Activated effector memory CD4-positive, alpha-beta T cell treated with anti-CD3 and anti-CD28 coated beads, Interleukin-2, amount 50 U/mL, for 16 hours (primary cell): ENCODE measurements at regions not wholly inside any gene's neighbourhood (a gene's known extent, or its start where the extent isn't known, plus 50 kb on each side); places are given as distances from the start of the nearest gene placed in this dataset.
"Not testable (repeated sequence)": the region's sequence is repeated elsewhere in the genome, so short reads cannot be mapped to it uniquely, and the experiment has no call there.

Source experiments
- DNase-seq: peaks from one replicate; pipeline ENCODE4 v3.0.0-alpha.2; 2020

DNA sequence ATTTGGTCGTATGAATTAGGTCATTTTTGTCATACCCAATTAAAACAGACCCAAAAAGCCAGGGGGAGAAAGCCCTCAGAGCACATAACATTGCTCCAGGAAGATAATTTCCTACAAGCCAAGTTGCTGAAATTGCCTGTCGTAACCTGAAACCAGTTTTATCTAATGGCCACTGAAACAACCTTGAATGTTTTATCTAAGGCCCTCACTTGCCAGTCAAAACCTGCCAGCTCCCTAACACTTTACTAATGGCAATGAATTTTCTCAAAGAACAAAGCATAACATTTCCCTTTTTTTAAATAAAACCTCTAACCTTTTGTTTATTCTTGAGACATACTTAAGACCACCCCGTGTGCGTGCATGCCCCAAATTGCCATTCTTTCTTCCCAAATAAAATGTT lies 496.2 kb upstream of the KLHL1 start:
- no peak for DNase-seq

- DNase-seq, result no peak
These were observed 485.5 kb upstream of the KLHL1 start for GRCh38 chr13:70593716-70594115.

GRCh38 chr13:70585109-70585508 lies 476.9 kb upstream of the KLHL1 start:
- DNase-seq, result no peak

GRCh38 chr13:70580825-70581224 lies 472.6 kb upstream of the KLHL1 start:
- DNase-seq, result no peak

- no peak for DNase-seq
These were observed 471.7 kb upstream of the KLHL1 start for GRCh38 chr13:70579941-70580340.

- no peak for DNase-seq
These were observed 463.0 kb upstream of the KLHL1 start for GRCh38 chr13:70571221-70571620.

GRCh38 chr13:70568571-70568970 lies 460.3 kb upstream of the KLHL1 start:
- DNase-seq, result no peak

- DNase-seq, result no peak
These were observed 436.5 kb upstream of the KLHL1 start for GRCh38 chr13:70544706-70545105.

DNA sequence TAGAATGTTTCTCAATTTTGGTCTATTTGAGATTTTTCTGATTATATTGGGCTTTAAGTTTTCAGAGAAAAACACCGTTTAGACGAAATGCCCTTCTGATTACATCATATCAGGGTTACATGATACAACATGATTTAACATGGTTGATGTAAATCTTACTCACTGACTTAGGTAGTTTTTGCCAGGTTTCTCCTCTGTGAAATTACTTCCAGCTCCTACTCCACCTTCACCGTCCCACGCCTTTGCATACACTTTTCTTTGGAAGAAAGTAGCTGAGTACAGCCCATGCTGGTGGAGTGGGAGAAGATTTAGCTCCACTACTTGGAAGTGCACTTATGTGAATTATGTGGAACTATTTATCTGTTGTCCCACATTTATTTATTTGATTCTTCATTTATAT lies 433.2 kb upstream of the KLHL1 start:
- no peak for DNase-seq

DNA sequence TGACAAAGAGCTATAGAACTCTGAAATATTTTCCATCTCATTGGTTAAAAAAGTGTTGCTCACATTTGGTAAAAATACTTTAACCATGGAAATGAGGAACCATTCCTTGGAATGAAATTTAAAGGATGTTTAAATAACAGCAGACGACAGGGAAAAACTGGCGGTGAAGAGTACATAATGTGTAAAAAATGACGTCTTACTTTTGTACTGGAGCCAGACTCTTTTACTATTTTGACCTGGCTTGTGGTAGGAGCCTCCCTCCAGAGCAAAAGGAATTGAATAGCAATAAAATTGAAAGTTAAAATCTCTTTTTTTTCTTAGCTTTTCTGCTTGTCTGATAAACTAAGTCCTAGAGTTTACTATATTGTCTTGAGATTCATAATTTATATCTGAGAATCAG lies 426.2 kb upstream of the KLHL1 start:
- DNase-seq, result no peak

- DNase-seq, result no peak
These were observed 421.4 kb upstream of the KLHL1 start for GRCh38 chr13:70529652-70530051.

GRCh38 chr13:70527599-70527998 lies 419.3 kb upstream of the KLHL1 start:
- DNase-seq, result no peak

- DNase-seq, result no peak
These were observed 415.4 kb upstream of the KLHL1 start for GRCh38 chr13:70523622-70524021.

DNA sequence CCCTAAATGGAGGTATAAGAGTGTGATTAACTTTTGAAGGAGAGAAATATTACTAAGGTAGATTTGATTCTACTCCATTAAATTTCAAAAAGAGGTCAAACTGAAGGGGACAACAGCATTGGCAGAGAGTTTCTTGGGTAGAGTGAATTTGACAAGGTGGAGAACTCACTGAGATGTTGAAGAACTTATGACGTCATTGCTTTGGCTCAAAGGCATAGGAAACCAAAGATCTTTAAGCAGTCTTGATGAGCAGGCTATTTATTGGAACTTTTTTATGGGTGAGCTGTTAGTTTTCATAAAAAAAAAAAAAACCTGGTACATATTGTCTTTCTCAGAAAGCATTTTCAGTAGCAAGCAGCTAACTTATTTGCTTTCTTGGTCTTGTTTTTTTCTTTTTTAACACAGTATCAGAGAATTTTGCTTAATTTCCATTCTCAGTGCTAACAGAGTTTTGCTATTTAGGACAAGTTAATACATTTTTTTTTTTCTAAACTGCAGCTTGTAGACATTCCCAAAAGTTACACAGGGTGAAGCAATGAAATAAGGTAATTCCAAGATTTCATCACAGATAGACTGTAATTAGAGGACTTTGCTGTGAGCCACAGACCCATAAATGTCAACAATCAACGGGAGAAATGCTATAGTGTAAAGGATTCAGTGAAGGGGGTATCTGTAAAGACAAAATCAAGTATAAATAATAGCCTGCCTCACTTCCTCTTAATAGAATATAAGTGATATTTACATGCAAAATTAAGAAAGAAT lies 412.2 kb upstream of the KLHL1 start:
- no peak for DNase-seq

DNA sequence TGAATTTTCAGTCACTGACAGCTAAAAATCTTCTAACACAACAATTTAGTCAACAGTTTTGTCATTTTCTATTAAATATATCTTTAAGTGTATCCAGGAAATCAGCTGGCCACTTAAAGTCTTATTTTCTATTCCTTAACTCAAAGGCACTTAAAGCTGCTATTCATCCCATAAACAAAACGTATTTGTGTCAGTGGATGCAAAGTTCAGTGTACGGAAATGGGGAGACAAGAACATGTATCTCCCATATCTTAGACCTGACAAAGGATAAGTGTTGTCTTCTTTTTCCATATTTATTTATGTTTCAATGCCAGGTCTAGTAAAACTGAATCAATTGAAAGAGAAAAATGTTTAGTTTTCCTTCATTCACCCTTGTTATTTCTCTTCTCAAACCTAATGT lies 409.8 kb upstream of the KLHL1 start:
- no peak for DNase-seq

GRCh38 chr13:70516226-70516625 lies 408.0 kb upstream of the KLHL1 start:
- no peak for DNase-seq

DNA sequence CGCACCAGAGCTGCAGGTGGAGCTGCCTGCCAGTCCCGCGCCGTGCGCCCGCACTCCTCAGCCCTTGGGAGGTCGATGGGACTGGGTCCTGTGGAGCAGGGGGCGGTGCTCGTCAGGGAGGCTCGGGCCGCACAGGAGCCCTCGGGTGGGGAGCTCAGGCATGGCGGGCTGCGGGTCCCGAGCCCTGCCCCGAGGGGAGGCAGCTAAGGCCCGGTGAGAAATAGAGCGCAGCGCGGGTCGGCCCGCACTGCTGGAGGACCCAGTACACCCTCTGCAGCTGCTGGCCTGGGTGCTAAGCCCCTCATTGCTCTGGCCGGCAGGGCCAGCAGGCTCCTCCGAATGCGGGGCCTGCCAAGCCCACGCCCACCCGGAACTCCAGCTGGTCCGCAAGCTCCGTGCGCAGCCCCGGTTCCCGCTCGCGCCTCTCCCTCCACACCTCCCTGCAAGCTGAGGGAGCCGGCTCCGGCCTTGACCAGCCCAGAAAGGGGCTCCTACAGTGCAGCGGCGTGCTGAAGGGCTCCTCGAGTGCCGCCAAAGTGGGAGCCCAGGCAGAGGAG lies 403.7 kb upstream of the KLHL1 start:
- not testable (repeated sequence) for DNase-seq

GRCh38 chr13:70505809-70506208 lies 397.6 kb upstream of the KLHL1 start:
- DNase-seq, result no peak

- DNase-seq, result no peak
These were observed 394.7 kb upstream of the KLHL1 start for GRCh38 chr13:70502944-70503343.

- DNase-seq, result no peak
These were observed 382.2 kb upstream of the KLHL1 start for GRCh38 chr13:70490320-70490935.

- no peak for DNase-seq
These were observed 376.7 kb upstream of the KLHL1 start for GRCh38 chr13:70484931-70485330.

DNA sequence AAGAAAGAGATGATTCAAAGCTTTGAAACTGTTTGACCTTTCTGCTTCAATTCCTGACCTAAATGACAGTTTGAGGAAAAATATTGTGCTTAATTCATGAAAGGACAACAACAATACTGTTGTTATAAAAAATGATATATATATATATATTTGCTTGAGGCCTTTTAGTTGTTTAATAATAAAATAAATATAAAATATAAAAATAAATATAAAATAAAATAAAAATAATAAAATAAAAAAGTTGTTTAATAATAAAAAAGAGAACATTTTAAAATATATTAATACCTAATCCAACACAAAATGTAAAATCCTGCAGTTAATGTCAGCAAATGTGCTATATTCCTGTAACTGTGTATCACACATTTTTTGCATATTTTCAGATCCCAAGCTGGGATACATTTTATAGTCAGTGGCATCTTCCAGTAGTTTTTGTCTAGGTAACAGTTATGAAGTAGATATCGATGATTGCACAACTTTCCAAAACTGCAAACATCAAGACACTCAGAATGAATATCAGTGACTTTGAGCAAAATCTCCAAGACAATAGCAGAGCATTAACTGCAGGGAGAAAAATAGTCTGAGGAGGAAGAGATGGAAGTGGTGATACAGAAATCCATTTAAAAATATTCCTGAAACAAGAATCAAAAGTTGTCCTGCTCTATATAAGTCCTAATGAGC lies 375.5 kb upstream of the KLHL1 start:
- DNase-seq, result no peak

GRCh38 chr13:70473907-70474306 lies 365.7 kb upstream of the KLHL1 start:
- no peak for DNase-seq

- DNase-seq, result no peak
These were observed 360.8 kb upstream of the KLHL1 start for GRCh38 chr13:70469077-70469476.
